Peyer's patch (tissue), 4 donors: ENCODE measurements at regions not wholly inside any gene's neighbourhood (a gene's known extent, or its start where the extent isn't known, plus 50 kb on each side); places are given as distances from the start of the nearest gene placed in this dataset.
"Not testable (repeated sequence)": the region's sequence is repeated elsewhere in the genome, so short reads cannot be mapped to it uniquely, and the experiment has no call there.

Source experiments
- CTCF ChIP-seq, 6 experiments: fragments of 450-650 bp in 4 of 6; fragments of 200-600 bp in 2 of 6; sonication (generic) in 1 of 6; IDR thresholded peaks; one replicate each; pipeline ENCODE4 v1.5.1; 2017 to 2019; ENCODE audit warnings: antibody characterized with exemption in 6 of 6, mild to moderate bottlenecking in 3 of 6, moderate library complexity in 1 of 6
- POLR2A ChIP-seq, 2 donors: fragments of 450-650 bp; IDR thresholded peaks; one replicate each; pipeline ENCODE4 v1.5.1; 2017; ENCODE audit warnings: antibody characterized with exemption in 2 of 2, mild to moderate bottlenecking in 2 of 2, moderate library complexity in 2 of 2

GRCh38 chr5:166742951-166743350, 1548.5 kb upstream of the WWC1 start:
- TF ChIP-seq CTCF, POLR2A (IDR thresholded peaks at IDR 0.05): not testable (repeated sequence)
